ENCODE measurements at regions not wholly inside any gene's neighbourhood (a gene's known extent, or its start where the extent isn't known, plus 50 kb on each side); places are given as distances from the start of the nearest gene placed in this dataset.
"Not testable (repeated sequence)": the region's sequence is repeated elsewhere in the genome, so short reads cannot be mapped to it uniquely, and the experiment has no call there.

- ChIA-PET POLR2A (no interaction called here), CTCF (no interaction called here)
- no peaks in the 10 kb centered on the region for H3K4me1 Mint-ChIP-seq (ENCODE audit: low read depth, unreplicated experiment)
- H3K27me3 Mint-ChIP-seq (ENCODE audit: insufficient read depth, unreplicated experiment) = no peaks in the 10 kb centered on the region
- Histone ChIP-seq H3K36me3 (ENCODE audit: control insufficient read depth, insufficient read depth, low read length) (no peaks in the 10 kb centered on the region), H3K27me3 (replicated peaks; ENCODE audit: control insufficient read depth, insufficient read depth, low read length) (no peaks in the 10 kb centered on the region), H3K9me3 (no peaks in the 10 kb centered on the region), H3K4me3 (ENCODE audit: low read depth, low read length) (no peak overlapping the region), H3K4me1 (no peaks in the 10 kb centered on the region)
- no peaks in the 10 kb centered on the region for H3K9me3 Mint-ChIP-seq (ENCODE audit: unreplicated experiment)
- BruUV-seq (replicated peaks) = no TSS peak
- H3K36me3 Mint-ChIP-seq (ENCODE audit: insufficient read depth, unreplicated experiment) = no peaks in the 10 kb centered on the region
- no peak overlapping the region for H3K27ac Mint-ChIP-seq (ENCODE audit: unreplicated experiment)
- intact Hi-C loops (cut with micrococcal nuclease; ENCODE audit: unreplicated experiment) = no loop called here
- H3K4me3 Mint-ChIP-seq (ENCODE audit: unreplicated experiment) = no peak overlapping the region
- no peak for DNase-seq
- no peak for TF ChIP-seq CTCF (IDR thresholded peaks at IDR 0.05; ENCODE audit: insufficient read depth in 1 of 2, low read depth in 1 of 2, low read length in 1 of 2, severe bottlenecking in 1 of 2, unreplicated experiment in 1 of 2)
Observed at GRCh38 chr4:167854881-167855280, 237.5 kb upstream of the ANXA10 start.

GRCh38 chr4:167858127-167858526 is 234.2 kb upstream of the ANXA10 start:
- H3K27me3 Mint-ChIP-seq (ENCODE audit: insufficient read depth, unreplicated experiment); BruUV-seq (replicated peaks); DNase-seq; H3K27me3 ChIP-seq (replicated peaks; ENCODE audit: control insufficient read depth, insufficient read depth, low read length); H3K36me3 Mint-ChIP-seq (ENCODE audit: insufficient read depth, unreplicated experiment); H3K9me3 ChIP-seq; intact Hi-C loops (cut with micrococcal nuclease; ENCODE audit: unreplicated experiment); H3K27ac Mint-ChIP-seq (ENCODE audit: unreplicated experiment); H3K4me3 ChIP-seq (ENCODE audit: low read depth, low read length); H3K4me1 ChIP-seq; POLR2A ChIA-PET; CTCF ChIA-PET; H3K36me3 ChIP-seq (ENCODE audit: control insufficient read depth, insufficient read depth, low read length); H3K9me3 Mint-ChIP-seq (ENCODE audit: unreplicated experiment); H3K4me3 Mint-ChIP-seq (ENCODE audit: unreplicated experiment); H3K4me1 Mint-ChIP-seq (ENCODE audit: low read depth, unreplicated experiment): not testable (repeated sequence)

GRCh38 chr4:167867191-167867590 is 225.1 kb upstream of the ANXA10 start:
- no peaks in the 10 kb centered on the region for H3K36me3 Mint-ChIP-seq (ENCODE audit: insufficient read depth, unreplicated experiment)
- no peaks in the 10 kb centered on the region for H3K27me3 Mint-ChIP-seq (ENCODE audit: insufficient read depth, unreplicated experiment)
- Histone ChIP-seq H3K4me1 (no peaks in the 10 kb centered on the region), H3K36me3 (ENCODE audit: control insufficient read depth, insufficient read depth, low read length) (no peaks in the 10 kb centered on the region), H3K9me3 (no peaks in the 10 kb centered on the region), H3K4me3 (ENCODE audit: low read depth, low read length) (no peak overlapping the region), H3K27me3 (replicated peaks; ENCODE audit: control insufficient read depth, insufficient read depth, low read length) (no peaks in the 10 kb centered on the region)
- CTCF ChIA-PET = no interaction called here
- no peak for DNase-seq
- H3K4me3 Mint-ChIP-seq (ENCODE audit: unreplicated experiment) = no peak overlapping the region
- POLR2A ChIA-PET = no interaction called here
- no peak overlapping the region for H3K27ac Mint-ChIP-seq (ENCODE audit: unreplicated experiment)
- intact Hi-C loops (cut with micrococcal nuclease; ENCODE audit: unreplicated experiment) = no loop called here
- TF ChIP-seq CTCF (IDR thresholded peaks at IDR 0.05; ENCODE audit: insufficient read depth in 1 of 2, low read depth in 1 of 2, low read length in 1 of 2, severe bottlenecking in 1 of 2, unreplicated experiment in 1 of 2) = no peak
- no peaks in the 10 kb centered on the region for H3K4me1 Mint-ChIP-seq (ENCODE audit: low read depth, unreplicated experiment)
- H3K9me3 Mint-ChIP-seq (ENCODE audit: unreplicated experiment) = no peaks in the 10 kb centered on the region
- no TSS peak for BruUV-seq (replicated peaks)

- no peak overlapping the region for H3K27ac Mint-ChIP-seq (ENCODE audit: unreplicated experiment)
- intact Hi-C loops (cut with micrococcal nuclease; ENCODE audit: unreplicated experiment) = no loop called here
- H3K4me3 ChIP-seq (ENCODE audit: low read depth, low read length) = no peak overlapping the region
- H3K27me3 Mint-ChIP-seq (ENCODE audit: insufficient read depth, unreplicated experiment) = no peaks in the 10 kb centered on the region
- no peaks in the 10 kb centered on the region for H3K4me1 ChIP-seq
- no peaks in the 10 kb centered on the region for H3K9me3 ChIP-seq
- DNase-seq = no peak
- ChIA-PET CTCF (no interaction called here), POLR2A (no interaction called here)
- no peaks in the 10 kb centered on the region for H3K27me3 ChIP-seq (replicated peaks; ENCODE audit: control insufficient read depth, insufficient read depth, low read length)
- no peaks in the 10 kb centered on the region for H3K4me1 Mint-ChIP-seq (ENCODE audit: low read depth, unreplicated experiment)
- no TSS peak for BruUV-seq (replicated peaks)
- no peak overlapping the region for H3K4me3 Mint-ChIP-seq (ENCODE audit: unreplicated experiment)
- TF ChIP-seq CTCF (IDR thresholded peaks at IDR 0.05; ENCODE audit: insufficient read depth in 1 of 2, low read depth in 1 of 2, low read length in 1 of 2, severe bottlenecking in 1 of 2, unreplicated experiment in 1 of 2) = no peak
- no peaks in the 10 kb centered on the region for H3K36me3 ChIP-seq (ENCODE audit: control insufficient read depth, insufficient read depth, low read length)
- no peaks in the 10 kb centered on the region for H3K9me3 Mint-ChIP-seq (ENCODE audit: unreplicated experiment)
- H3K36me3 Mint-ChIP-seq (ENCODE audit: insufficient read depth, unreplicated experiment) = no peaks in the 10 kb centered on the region
Observed at GRCh38 chr4:167868163-167868562, 224.2 kb upstream of the ANXA10 start.

All from Caco-2 (cell line).